GM12872 (cell line): ENCODE measurements at regions not wholly inside any gene's neighbourhood (a gene's known extent, or its start where the extent isn't known, plus 50 kb on each side); places are given as distances from the start of the nearest gene placed in this dataset.

Experiments used
- CTCF ChIP-seq: IDR thresholded peaks from 3 replicates; pipeline ENCODE4 v1.5.1; 2011; ENCODE audit warnings: low read depth, mild to moderate bottlenecking, low read length, moderate library complexity; ENCODE audit not compliant: insufficient read depth

- no peak for TF ChIP-seq CTCF
These were observed 87.0 kb upstream of the ONECUT1 start for GRCh38 chr15:52876991-52877663.

- no peak for TF ChIP-seq CTCF
These were observed 82.1 kb upstream of the ONECUT1 start for GRCh38 chr15:52872036-52872818.

- TF ChIP-seq CTCF: no peak
These were observed 79.9 kb upstream of the ONECUT1 start for GRCh38 chr15:52870015-52870414.

- TF ChIP-seq CTCF: no peak
These were observed 76.6 kb upstream of the ONECUT1 start for GRCh38 chr15:52866698-52867097.

GRCh38 chr15:52862677-52863076, 72.5 kb upstream of the ONECUT1 start:
- no peak for TF ChIP-seq CTCF

GRCh38 chr15:52858782-52859176, 68.6 kb upstream of the ONECUT1 start:
- no peak for TF ChIP-seq CTCF

- TF ChIP-seq CTCF: no peak
These were observed 68.0 kb upstream of the ONECUT1 start for GRCh38 chr15:52857937-52858781.
